DOHH2 (cell line): ENCODE measurements at regions not wholly inside any gene's neighbourhood (a gene's known extent, or its start where the extent isn't known, plus 50 kb on each side); places are given as distances from the start of the nearest gene placed in this dataset.

Experiments used
- H3F3A ChIP-seq: fragments of 200-600 bp; sonication (generic), shearing (Covaris generic); 2 replicates; pipeline ENCODE4 v1.6.0; 2016; ENCODE audit warnings: antibody characterized with exemption, mild to moderate bottlenecking; ENCODE audit not compliant: control insufficient read depth, insufficient read depth
- H3K27ac ChIP-seq: fragments of 200-600 bp; sonication (generic); 2 replicates; pipeline ENCODE4 v1.5.1; 2014; ENCODE audit warnings: low read depth, mild to moderate bottlenecking, low read length, moderate library complexity
- H3K27me3 ChIP-seq: fragments of 200-600 bp; sonication (generic); 2 replicates; pipeline ENCODE4 v1.6.1; 2014; ENCODE audit warnings: mild to moderate bottlenecking, low read length, mixed read lengths; ENCODE audit not compliant: control insufficient read depth
- H3K36me3 ChIP-seq: fragments of 200-600 bp; sonication (generic); 2 replicates; pipeline ENCODE4 v1.6.1; 2014; ENCODE audit warnings: mild to moderate bottlenecking, low read length, moderate library complexity, mixed read lengths; ENCODE audit not compliant: control insufficient read depth
- H3K4me1 ChIP-seq: fragments of 200-600 bp; sonication (generic); 2 replicates; pipeline ENCODE4 v1.6.1; 2014; ENCODE audit warnings: mild to moderate bottlenecking, low read length, mixed read lengths; ENCODE audit not compliant: control insufficient read depth
- H3K4me2 ChIP-seq: fragments of 200-600 bp; sonication (generic); 2 replicates; pipeline ENCODE4 v1.6.0; 2014; ENCODE audit warnings: mild to moderate bottlenecking, low read length, moderate library complexity
- H3K4me3 ChIP-seq: fragments of 200-600 bp; sonication (generic); 2 replicates; pipeline ENCODE4 v1.5.1; 2014; ENCODE audit warnings: mild to moderate bottlenecking, low read length, mixed read lengths
- H3K79me2 ChIP-seq: fragments of 200-600 bp; sonication (generic); 2 replicates; pipeline ENCODE4 v1.6.1; 2014; ENCODE audit warnings: mild to moderate bottlenecking, low read length, mixed read lengths; ENCODE audit not compliant: control insufficient read depth
- H3K9me2 ChIP-seq: fragments of 200-600 bp; sonication (generic); replicated peaks from 2 replicates; pipeline ENCODE4 v1.6.1; 2014; ENCODE audit warnings: mild to moderate bottlenecking, low read length, mixed read lengths; ENCODE audit not compliant: control insufficient read depth
- H3K9me3 ChIP-seq: fragments of 200-600 bp; sonication (generic); 2 replicates; pipeline ENCODE4 v1.6.1; 2014; ENCODE audit warnings: antibody characterized with exemption, low read length, mixed read lengths; ENCODE audit not compliant: control insufficient read depth, insufficient read depth
- H4K20me1 ChIP-seq: fragments of 200-600 bp; sonication (generic); 2 replicates; pipeline ENCODE4 v1.6.0; 2014; ENCODE audit warnings: low read depth, mild to moderate bottlenecking, antibody characterized with exemption, low read length, moderate library complexity; ENCODE audit not compliant: control insufficient read depth, insufficient read depth
- CTCF ChIP-seq: fragments of 200-600 bp; sonication (generic); IDR thresholded peaks from one replicate; pipeline ENCODE4 v1.5.1; 2014; ENCODE audit warnings: antibody characterized with exemption, mild to moderate bottlenecking, low read depth, low read length; ENCODE audit not compliant: poor library complexity, severe bottlenecking
- EZH2phosphoT487 ChIP-seq: fragments of 200-600 bp; sonication (generic); IDR thresholded peaks from 2 replicates; pipeline ENCODE4 v1.6.1; 2017; ENCODE audit warnings: borderline replicate concordance, mild to moderate bottlenecking, antibody characterized with exemption, low read length, moderate library complexity, mixed read lengths

GRCh38 chr5:159837860-159838259, 78.4 kb upstream of the ADRA1B start:
- no peaks in the 10 kb centered on the region for H3K4me1 ChIP-seq
- H3K36me3 ChIP-seq: no peaks in the 10 kb centered on the region
- H3K4me2 ChIP-seq: no peak overlapping the region
- peaks cover 10% of the 10 kb centered on the region for H3K27me3 ChIP-seq
- no peaks in the 10 kb centered on the region for H3K9me3 ChIP-seq
- TF ChIP-seq CTCF: no peak
- TF ChIP-seq EZH2phosphoT487: no peak
- no peak overlapping the region for H3K27ac ChIP-seq
- H3K79me2 ChIP-seq: no peaks in the 10 kb centered on the region
- no peaks in the 10 kb centered on the region for H3F3A ChIP-seq
- H3K4me3 ChIP-seq: no peak overlapping the region
- no peaks in the 10 kb centered on the region for H3K9me2 ChIP-seq
- H4K20me1 ChIP-seq: no peaks in the 10 kb centered on the region

- no peaks in the 10 kb centered on the region for H3K36me3 ChIP-seq
- H3K4me1 ChIP-seq: no peaks in the 10 kb centered on the region
- no peaks in the 10 kb centered on the region for H3K9me2 ChIP-seq
- H4K20me1 ChIP-seq: no peaks in the 10 kb centered on the region
- H3K9me3 ChIP-seq: no peaks in the 10 kb centered on the region
- no peak for TF ChIP-seq CTCF
- TF ChIP-seq EZH2phosphoT487: no peak
- no peak overlapping the region for H3K4me2 ChIP-seq
- H3K4me3 ChIP-seq: no peak overlapping the region
- no peaks in the 10 kb centered on the region for H3K79me2 ChIP-seq
- H3F3A ChIP-seq: no peaks in the 10 kb centered on the region
- H3K27me3 ChIP-seq: peaks cover 6% of the 10 kb centered on the region; the same call in 1 of the 2 replicates
- H3K27ac ChIP-seq: no peak overlapping the region
These were observed 77.6 kb upstream of the ADRA1B start for GRCh38 chr5:159838551-159839222.

GRCh38 chr5:159844267-159845121, 71.8 kb upstream of the ADRA1B start:
- Histone ChIP-seq H3K9me3 (no peaks in the 10 kb centered on the region), H3K4me2 (no peak overlapping the region), H3K4me3 (no peak overlapping the region), H3K4me1 (no peaks in the 10 kb centered on the region), H3K79me2 (no peaks in the 10 kb centered on the region), H3K9me2 (no peaks in the 10 kb centered on the region), H3K27ac (no peak overlapping the region), H3F3A (no peaks in the 10 kb centered on the region), H3K27me3 (peaks cover 6% of the 10 kb centered on the region; the same call in 1 of the 2 replicates), H4K20me1 (no peaks in the 10 kb centered on the region), H3K36me3 (no peaks in the 10 kb centered on the region)
- TF ChIP-seq CTCF: no peak
- TF ChIP-seq EZH2phosphoT487: no peak
